HepG2 (cell line): ENCODE measurements at regions not wholly inside any gene's neighbourhood (a gene's known extent, or its start where the extent isn't known, plus 50 kb on each side); places are given as distances from the start of the nearest gene placed in this dataset.

ENCODE experiments used
- CTCF ChIP-seq: sonication (generic); formaldehyde crosslinking; IDR thresholded peaks from 2 replicates; pipeline ENCODE4 v1.5.0; 2020; ENCODE audit warnings: mild to moderate bottlenecking, missing genetic modification reagents, moderate library complexity
- NBN ChIP-seq: fragments of 450-650 bp; conservative IDR thresholded peaks from 2 replicates; pipeline ENCODE4 v1.6.1; 2017
- ZHX1 ChIP-seq: sonication (generic); formaldehyde crosslinking; IDR thresholded peaks from 2 replicates; pipeline ENCODE4 v1.8.1; 2022; ENCODE audit warnings: low read depth, mild to moderate bottlenecking, missing genetic modification reagents
- ZNF780A ChIP-seq: sonication (generic); formaldehyde crosslinking; IDR thresholded peaks from 2 replicates; pipeline ENCODE4 v1.8.0; 2022; ENCODE audit warnings: mild to moderate bottlenecking, missing genetic modification reagents, moderate library complexity

- TF ChIP-seq CTCF (CRISPR knock-in tag) (no peak), NBN (no peak), ZHX1 (CRISPR knock-in tag) (no peak), ZNF780A (CRISPR knock-in tag) (no peak)
Measured at GRCh38 chr2:56117764-56118163, 66.0 kb upstream of the CCDC85A start.
